Keratinocyte (primary cell): ENCODE measurements at regions not wholly inside any gene's neighbourhood (a gene's known extent, or its start where the extent isn't known, plus 50 kb on each side); places are given as distances from the start of the nearest gene placed in this dataset.
"Not testable (repeated sequence)": the region's sequence is repeated elsewhere in the genome, so short reads cannot be mapped to it uniquely, and the experiment has no call there.

Experiments used
- DNase-seq: peaks from one replicate; pipeline ENCODE4 v3.0.0-alpha.2; 2011; ENCODE audit warnings: low read depth, missing footprints, low spot score
- FAIRE-seq: peaks from 2 replicates; lab custom pipeline; 2011; peaks lifted over from hg19 to GRCh38; lab: Jason Lieb, UNC
- H2AFZ ChIP-seq: 2 replicates; pipeline ENCODE4 v1.6.0; 2012; ENCODE audit warnings: low read length, control low read depth, inconsistent platforms; ENCODE audit not compliant: control insufficient read depth
- H3K27ac ChIP-seq: 2 replicates; pipeline ENCODE4 v1.5.1; 2011; ENCODE audit warnings: low read length; ENCODE audit not compliant: control insufficient read depth, insufficient read depth
- H3K27me3 ChIP-seq: 3 replicates; pipeline ENCODE4 v1.6.0; 2011; ENCODE audit warnings: low read length; ENCODE audit not compliant: control insufficient read depth, insufficient read depth; ENCODE audit errors: extremely low read depth
- H3K36me3 ChIP-seq, 2 experiments: 2 replicates in 1 of 2; 3 replicates in 1 of 2; pipeline ENCODE4 v1.5.1; 2011; ENCODE audit warnings: low read length in 2 of 2, mild to moderate bottlenecking in 1 of 2; ENCODE audit not compliant: control insufficient read depth in 2 of 2, insufficient read depth in 2 of 2; ENCODE audit errors: extremely low read depth in 1 of 2
- H3K4me1 ChIP-seq: 3 replicates; pipeline ENCODE4 v1.5.1; 2011; ENCODE audit warnings: low read length; ENCODE audit not compliant: control insufficient read depth, insufficient read depth; ENCODE audit errors: extremely low read depth
- H3K4me2 ChIP-seq: 3 replicates; pipeline ENCODE4 v1.6.0; 2011; ENCODE audit warnings: low read depth, low read length; ENCODE audit not compliant: control insufficient read depth, insufficient read depth; ENCODE audit errors: extremely low read depth
- H3K4me3 ChIP-seq, 3 experiments: fragments of 200-600 bp in 1 of 3; sonication (generic) in 1 of 3; 2 replicates in 2 of 3; 3 replicates in 1 of 3; pipeline ENCODE4 v1.5.1; 2011 to 2016; ENCODE audit warnings: low read length in 3 of 3, mild to moderate bottlenecking in 3 of 3, control low read depth in 2 of 3, inconsistent platforms in 1 of 3, low read depth in 1 of 3, mixed read lengths in 1 of 3, mixed run types in 1 of 3, moderate library complexity in 1 of 3; ENCODE audit not compliant: control insufficient read depth in 2 of 3, insufficient read depth in 2 of 3; ENCODE audit errors: extremely low read depth in 1 of 3
- H3K79me2 ChIP-seq: 2 replicates; pipeline ENCODE4 v1.6.0; 2012; ENCODE audit warnings: low read length; ENCODE audit not compliant: control insufficient read depth, insufficient read depth
- H3K9ac ChIP-seq: 3 replicates; pipeline ENCODE4 v1.6.0; 2011; ENCODE audit warnings: low read length; ENCODE audit not compliant: control insufficient read depth, insufficient read depth; ENCODE audit errors: extremely low read depth
- H3K9me1 ChIP-seq: 3 replicates; pipeline ENCODE4 v1.6.0; 2011; ENCODE audit warnings: low read length; ENCODE audit not compliant: control insufficient read depth, insufficient read depth; ENCODE audit errors: extremely low read depth
- H3K9me3 ChIP-seq: 2 replicates; pipeline ENCODE4 v1.5.1; 2012; ENCODE audit warnings: low read depth, low read length; ENCODE audit not compliant: control insufficient read depth
- H4K20me1 ChIP-seq: 3 replicates; pipeline ENCODE4 v1.6.0; 2011; ENCODE audit warnings: low read length; ENCODE audit not compliant: control insufficient read depth, insufficient read depth; ENCODE audit errors: extremely low read depth
- CTCF ChIP-seq, 3 experiments: IDR thresholded peaks in 1 of 3; conservative IDR thresholded peaks in 1 of 3; optimal IDR thresholded peaks in 1 of 3; 2 replicates in 2 of 3; 3 replicates in 1 of 3; pipeline versions ENCODE3 to v1.5.1; 2011; ENCODE audit warnings: low read length in 3 of 3, mild to moderate bottlenecking in 3 of 3, moderate library complexity in 2 of 3, control low read depth in 1 of 3, inconsistent platforms in 1 of 3; ENCODE audit not compliant: insufficient read depth in 2 of 3; ENCODE audit errors: extremely low read depth in 1 of 3
- EZH2 ChIP-seq: IDR thresholded peaks from one replicate; pipeline ENCODE4 v1.6.1; 2012; ENCODE audit warnings: inconsistent platforms, mild to moderate bottlenecking, low read length, moderate library complexity
- dilution Hi-C: fragments of 300-500 bp; cut with MboI; formaldehyde crosslinking; loops from one replicate; pipeline ENCODE4 v1.7.0; 2020; ENCODE audit warnings: low sequenced_read_pairs; ENCODE audit not compliant: extremely low pct_ligation_motif_present

- H2AFZ ChIP-seq = no peak overlapping the region
- no peaks in the 10 kb centered on the region for H3K79me2 ChIP-seq
- TF ChIP-seq EZH2 = no peak
- no peak for TF ChIP-seq CTCF (optimal IDR thresholded peaks at IDR 0.05 in 1 of 3, IDR thresholded peaks at IDR 0.05 in 1 of 3, conservative IDR thresholded peaks at IDR 0.05 in 1 of 3; ENCODE audit: extremely low read depth in 1 of 3, insufficient read depth in 2 of 3, low read length in 3 of 3)
- dilution Hi-C loops = no loop called here
- no peaks in the 10 kb centered on the region for H4K20me1 ChIP-seq
- DNase-seq = no peak
- H3K4me1 ChIP-seq = no peaks in the 10 kb centered on the region
- H3K27ac ChIP-seq = no peak overlapping the region
- H3K9me1 ChIP-seq = no peaks in the 10 kb centered on the region
- no peak overlapping the region for H3K9ac ChIP-seq
- no peak overlapping the region for H3K4me2 ChIP-seq
- no peaks in the 10 kb centered on the region for H3K27me3 ChIP-seq
- H3K9me3 ChIP-seq = no peaks in the 10 kb centered on the region
- no peak for FAIRE-seq
- no peak overlapping the region for H3K4me3 ChIP-seq
- no peaks in the 10 kb centered on the region for H3K36me3 ChIP-seq
Observed at GRCh38 chr1:58183286-58183685, 363.2 kb downstream of the OMA1 start.

- dilution Hi-C loops = no loop called here
Observed at GRCh38 chr1:58180537-58180936, 366.0 kb downstream of the OMA1 start.

GRCh38 chr1:58169160-58169559 is 377.4 kb downstream of the OMA1 start:
- FAIRE-seq, H4K20me1 ChIP-seq, H3K27ac ChIP-seq, H3K4me2 ChIP-seq, H3K9me1 ChIP-seq, H3K9me3 ChIP-seq, H2AFZ ChIP-seq, H3K79me2 ChIP-seq, H3K9ac ChIP-seq, H3K4me1 ChIP-seq, dilution Hi-C loops, DNase-seq, H3K36me3 ChIP-seq, H3K27me3 ChIP-seq, H3K4me3 ChIP-seq: not testable (repeated sequence)

More at GRCh38 chr1:58180537-58180936, 366.0 kb downstream of the OMA1 start:
- no peaks in the 10 kb centered on the region for H3K9me3 ChIP-seq
- H3K4me1 ChIP-seq = no peaks in the 10 kb centered on the region
- H3K9me1 ChIP-seq = no peaks in the 10 kb centered on the region
- DNase-seq (no peak), FAIRE-seq (no peak)
- H3K36me3 ChIP-seq = no peaks in the 10 kb centered on the region
- no peaks in the 10 kb centered on the region for H3K27me3 ChIP-seq
- no peak for TF ChIP-seq CTCF (optimal IDR thresholded peaks at IDR 0.05 in 1 of 3, IDR thresholded peaks at IDR 0.05 in 1 of 3, conservative IDR thresholded peaks at IDR 0.05 in 1 of 3; ENCODE audit: extremely low read depth in 1 of 3, insufficient read depth in 2 of 3, low read length in 3 of 3)
- no peak for TF ChIP-seq EZH2
- H3K79me2 ChIP-seq = no peaks in the 10 kb centered on the region
- H3K27ac ChIP-seq = no peak overlapping the region
- no peak overlapping the region for H2AFZ ChIP-seq
- no peaks in the 10 kb centered on the region for H4K20me1 ChIP-seq
- no peak overlapping the region for H3K4me3 ChIP-seq
- no peak overlapping the region for H3K9ac ChIP-seq
- no peak overlapping the region for H3K4me2 ChIP-seq

GRCh38 chr1:58167131-58167530 is 379.4 kb downstream of the OMA1 start:
- H3K9me1 ChIP-seq, dilution Hi-C loops, H3K27me3 ChIP-seq, DNase-seq, H4K20me1 ChIP-seq, H3K4me2 ChIP-seq, H3K27ac ChIP-seq, H3K36me3 ChIP-seq, H3K4me3 ChIP-seq, H3K4me1 ChIP-seq, H3K79me2 ChIP-seq, H2AFZ ChIP-seq, H3K9ac ChIP-seq, H3K9me3 ChIP-seq, FAIRE-seq: not testable (repeated sequence)
